Vagina (tissue), 2 donors: ENCODE measurements at regions not wholly inside any gene's neighbourhood (a gene's known extent, or its start where the extent isn't known, plus 50 kb on each side); places are given as distances from the start of the nearest gene placed in this dataset.
"Not testable (repeated sequence)": the region's sequence is repeated elsewhere in the genome, so short reads cannot be mapped to it uniquely, and the experiment has no call there.

ENCODE experiments used
- DNase-seq, 2 donors: peaks; one replicate each; pipeline ENCODE4 v3.0.0-alpha.2; 2017; ENCODE audit errors: extremely low spot score in 2 of 2
- H3K27ac ChIP-seq: fragments of 200-600 bp; sonication (generic); one replicate; pipeline ENCODE4 v1.5.1; 2019
- H3K27me3 ChIP-seq: fragments of 200-600 bp; sonication (generic); one replicate; pipeline ENCODE4 v1.5.1; 2019
- H3K36me3 ChIP-seq, 2 donors: fragments of 200-600 bp; sonication (generic); one replicate each; pipeline ENCODE4 v1.5.1; 2017 to 2019
- H3K4me1 ChIP-seq: fragments of 200-600 bp; sonication (generic); one replicate; pipeline ENCODE4 v1.5.1; 2019
- H3K4me3 ChIP-seq, 2 donors: fragments of 200-600 bp; sonication (generic); 1 replicate in 1 of 2; 2 replicates in 1 of 2; pipeline ENCODE4 v1.5.1; 2016 to 2019
- H3K9me3 ChIP-seq: fragments of 200-600 bp; sonication (generic); one replicate; pipeline ENCODE4 v1.5.1; 2019
- CTCF ChIP-seq, 3 experiments: fragments of 450-650 bp in 2 of 3; fragments of 200-600 bp in 1 of 3; sonication (generic) in 1 of 3; IDR thresholded peaks; one replicate each; pipeline ENCODE4 v1.5.1; 2017 to 2019; ENCODE audit warnings: antibody characterized with exemption in 3 of 3, mild to moderate bottlenecking in 2 of 3, moderate library complexity in 2 of 3
- POLR2A ChIP-seq, 2 donors: fragments of 450-650 bp; IDR thresholded peaks; one replicate each; pipeline ENCODE4 v1.6.1; 2017; ENCODE audit warnings: antibody characterized with exemption in 2 of 2, mild to moderate bottlenecking in 2 of 2, moderate library complexity in 2 of 2
- POLR2AphosphoS5 ChIP-seq, 2 donors: sonication (generic); formaldehyde crosslinking; IDR thresholded peaks; one replicate each; pipeline ENCODE4 v1.9.0; 2017; ENCODE audit warnings: antibody characterized with exemption in 2 of 2, mild to moderate bottlenecking in 2 of 2, low read depth in 1 of 2; ENCODE audit not compliant: insufficient read depth in 1 of 2
- intact Hi-C: fragments of 100-400 bp; cut with DNase I; formaldehyde crosslinking; loops from one replicate; pipeline ENCODE4 v1.15.1; 2023

GRCh38 chr11:126145954-126146353, 65.5 kb downstream of the RPUSD4 start:
- no peaks in the 10 kb centered on the region for H3K36me3 ChIP-seq
- TF ChIP-seq POLR2AphosphoS5 (IDR thresholded peaks at IDR 0.05; ENCODE audit: insufficient read depth in 1 of 2, low read depth in 1 of 2) (no peak), POLR2A (IDR thresholded peaks at IDR 0.05) (no peak), CTCF (IDR thresholded peaks at IDR 0.05) (no peak)
- H3K27me3 ChIP-seq: no peaks in the 10 kb centered on the region
- no peak overlapping the region for H3K27ac ChIP-seq
- peaks cover 17% of the 10 kb centered on the region for H3K4me1 ChIP-seq
- H3K4me3 ChIP-seq: no peak overlapping the region
- H3K9me3 ChIP-seq: no peaks in the 10 kb centered on the region
- DNase-seq: no peak
- intact Hi-C loops: no loop called here

- peaks cover 31% of the 10 kb centered on the region for H3K4me1 ChIP-seq
- intact Hi-C loops: not testable (repeated sequence)
These were observed 68.0 kb downstream of the RPUSD4 start for GRCh38 chr11:126143491-126143890.

DNA sequence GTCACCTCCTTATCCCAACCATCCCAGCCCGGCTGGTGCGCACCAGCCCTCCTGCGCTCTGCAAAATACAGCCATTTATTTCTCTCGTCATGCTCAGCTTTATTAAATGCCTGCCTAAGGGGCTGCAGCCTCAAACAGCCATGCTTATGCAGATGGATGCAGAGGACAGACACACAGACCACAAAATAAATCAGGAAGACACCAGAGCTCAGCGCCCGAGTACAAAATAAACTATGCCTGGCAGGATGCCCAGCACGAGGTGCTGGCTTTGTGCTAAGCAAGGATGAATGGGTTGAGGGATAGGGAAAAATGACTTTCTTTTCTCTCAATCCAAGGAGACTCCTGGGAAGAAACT, 70.5 kb downstream of the RPUSD4 start:
- H3K4me3 ChIP-seq: no peak overlapping the region
- intact Hi-C loops: no loop called here
- no peak for DNase-seq
- no peaks in the 10 kb centered on the region for H3K27me3 ChIP-seq
- peak overlapping the region; percentile 0 for H3K27ac ChIP-seq
- H3K9me3 ChIP-seq: no peaks in the 10 kb centered on the region
- no peaks in the 10 kb centered on the region for H3K36me3 ChIP-seq
- peaks cover 49% of the 10 kb centered on the region for H3K4me1 ChIP-seq
- TF ChIP-seq POLR2AphosphoS5 (IDR thresholded peaks at IDR 0.05; ENCODE audit: insufficient read depth in 1 of 2, low read depth in 1 of 2): peak in 1 of 2 donors; percentile 17
- no peak for TF ChIP-seq POLR2A (IDR thresholded peaks at IDR 0.05)
- TF ChIP-seq CTCF (IDR thresholded peaks at IDR 0.05): no peak

More at GRCh38 chr11:126143491-126143890, 68.0 kb downstream of the RPUSD4 start:
- not testable (repeated sequence) for H3K36me3 ChIP-seq, H3K4me3 ChIP-seq, H3K27ac ChIP-seq, DNase-seq, H3K27me3 ChIP-seq, H3K9me3 ChIP-seq

DNA sequence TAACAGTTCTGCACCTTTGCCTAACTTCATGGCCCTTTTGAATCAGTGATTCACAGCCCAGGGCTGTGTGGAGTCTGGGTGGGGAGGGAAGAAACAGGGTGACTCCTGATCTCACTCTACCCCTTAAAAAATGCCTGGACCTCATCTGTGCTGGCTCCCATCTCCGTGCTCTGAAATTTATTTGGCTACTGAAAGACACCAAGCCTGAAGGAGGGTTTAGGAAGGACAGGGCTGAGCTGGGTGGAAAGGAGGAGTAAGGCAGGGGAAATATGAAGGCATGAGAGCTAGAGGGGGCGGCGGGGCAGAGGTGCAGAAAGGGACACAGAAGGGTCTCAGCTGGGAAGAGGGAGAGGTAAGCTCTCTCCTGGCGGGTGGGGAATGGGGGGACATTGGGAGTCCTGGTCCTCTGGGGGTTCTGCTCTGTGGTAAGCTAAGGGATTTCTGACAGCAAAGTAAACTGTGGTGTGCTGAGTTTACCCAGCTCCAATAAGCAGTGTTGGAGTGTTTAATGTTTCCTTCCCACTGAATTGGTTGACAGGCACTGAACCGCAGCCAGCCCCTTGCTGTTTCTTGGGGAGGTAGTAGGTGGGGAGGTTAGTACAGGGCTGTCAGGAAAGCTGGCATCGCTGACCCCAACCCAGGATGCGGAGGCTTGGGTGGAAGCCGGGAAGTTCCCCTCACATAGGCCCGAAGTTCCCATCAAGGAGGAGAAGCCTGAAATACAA, 71.1 kb downstream of the RPUSD4 start:
- intact Hi-C loops: no loop called here
- no peak overlapping the region for H3K4me3 ChIP-seq
- DNase-seq: no peak
- TF ChIP-seq POLR2A (IDR thresholded peaks at IDR 0.05): no peak
- TF ChIP-seq CTCF (IDR thresholded peaks at IDR 0.05): no peak
- no peak for TF ChIP-seq POLR2AphosphoS5 (IDR thresholded peaks at IDR 0.05; ENCODE audit: insufficient read depth in 1 of 2, low read depth in 1 of 2)
- H3K27me3 ChIP-seq: no peaks in the 10 kb centered on the region
- H3K27ac ChIP-seq: peak overlapping the region; percentile 0
- H3K4me1 ChIP-seq: peaks cover 55% of the 10 kb centered on the region
- H3K36me3 ChIP-seq: no peaks in the 10 kb centered on the region
- no peaks in the 10 kb centered on the region for H3K9me3 ChIP-seq

- no peaks in the 10 kb centered on the region for H3K9me3 ChIP-seq
- intact Hi-C loops: no loop called here
- peak overlapping the region; percentile 56 for H3K27ac ChIP-seq
- TF ChIP-seq POLR2AphosphoS5 (IDR thresholded peaks at IDR 0.05; ENCODE audit: insufficient read depth in 1 of 2, low read depth in 1 of 2) (no peak), POLR2A (IDR thresholded peaks at IDR 0.05) (no peak), CTCF (IDR thresholded peaks at IDR 0.05) (no peak)
- H3K4me1 ChIP-seq: peaks cover 60% of the 10 kb centered on the region
- no peaks in the 10 kb centered on the region for H3K36me3 ChIP-seq
- H3K27me3 ChIP-seq: no peaks in the 10 kb centered on the region
- DNase-seq: no peak
- no peak overlapping the region for H3K4me3 ChIP-seq
These were observed 72.0 kb downstream of the RPUSD4 start for GRCh38 chr11:126139111-126140091.
